GM12878 (cell line): ENCODE measurements at regions not wholly inside any gene's neighbourhood (a gene's known extent, or its start where the extent isn't known, plus 50 kb on each side); places are given as distances from the start of the nearest gene placed in this dataset.

ENCODE experiments used
- ATAC-seq: fragments of 200-7000 bp; cut with Tn5 transposase; 3 replicates; pipeline ENCODE4 v1.9.1; 2020; ENCODE audit warnings: mild to moderate bottlenecking, moderate library complexity
- BruUV-seq: library from RNA; stranded (reverse); fragments of 400-500 nt; replicated peaks from 2 replicates; lab custom pipeline; 2021; lab: Mats Ljungman, UMichigan
- CTCF ChIA-PET: fragments of 300-600 bp; sonication (Branson Sonifier 250); formaldehyde crosslinking; extraction: SDS; loops from one replicate; lab custom pipeline; 2021; ENCODE audit warnings: inconsistent platforms; lab: Yijun Ruan, JAX
- POLR2A ChIA-PET: fragments of 350-600 bp; formaldehyde crosslinking; extraction: SDS; loops from one replicate; lab custom pipeline; 2021; ENCODE audit warnings: inconsistent platforms; lab: Charles Lee
- RAD21 ChIA-PET: fragments of 300-600 bp; sonication (Branson Sonifier 250); formaldehyde crosslinking; loops from one replicate; lab custom pipeline; 2023; ENCODE audit warnings: antibody characterized with exemption; ENCODE audit not compliant: unreplicated experiment; lab: Charles Lee
- SMC1A ChIA-PET: fragments of 300-600 bp; sonication (Branson Sonifier 250); formaldehyde crosslinking; loops from one replicate; lab custom pipeline; 2023; ENCODE audit not compliant: unreplicated experiment, uncharacterized antibody; lab: Charles Lee
- DNase-seq: peaks from one replicate; pipeline ENCODE4 v3.0.0-alpha.2; 2011; ENCODE audit warnings: low read depth, low spot score
- FAIRE-seq: peaks from 3 replicates; lab custom pipeline; 2011; peaks lifted over from hg19 to GRCh38; lab: Jason Lieb, UNC
- H2AFZ ChIP-seq: 2 replicates; pipeline ENCODE4 v1.6.0; 2011; ENCODE audit warnings: low read depth, low read length, control low read depth; ENCODE audit not compliant: control insufficient read depth
- H3K27ac ChIP-seq: 2 replicates; pipeline ENCODE4 v1.5.1; 2011; ENCODE audit warnings: control low read depth; ENCODE audit not compliant: control insufficient read depth, insufficient read depth
- H3K27me3 ChIP-seq, 2 experiments: replicated peaks in 1 of 2; 2 replicates each; pipeline versions ENCODE4 v1.6.0 to v1.6.1; 2011; ENCODE audit warnings: low read length in 1 of 2; ENCODE audit not compliant: control insufficient read depth in 2 of 2, insufficient read depth in 2 of 2
- H3K36me3 ChIP-seq, 2 experiments: 2 replicates each; pipeline ENCODE4 v1.5.1; 2011; ENCODE audit warnings: low read length in 1 of 2; ENCODE audit not compliant: control insufficient read depth in 2 of 2, insufficient read depth in 2 of 2
- H3K4me1 ChIP-seq: 2 replicates; pipeline ENCODE4 v1.6.1; 2011; ENCODE audit warnings: mild to moderate bottlenecking, low read length, moderate library complexity, mixed read lengths; ENCODE audit not compliant: control insufficient read depth, insufficient read depth
- H3K4me2 ChIP-seq: 2 replicates; pipeline ENCODE4 v1.6.0; 2011; ENCODE audit warnings: control low read depth; ENCODE audit not compliant: control insufficient read depth, insufficient read depth
- H3K4me3 ChIP-seq: fragments of 200-600 bp; sonication (generic); 2 replicates; pipeline ENCODE4 v1.5.1; 2016
- H3K79me2 ChIP-seq: 2 replicates; pipeline ENCODE4 v1.6.0; 2011; ENCODE audit warnings: low read length; ENCODE audit not compliant: control insufficient read depth, insufficient read depth
- H3K9ac ChIP-seq: 2 replicates; pipeline ENCODE4 v1.8.0; 2011; ENCODE audit warnings: low read length, control low read depth, mixed read lengths; ENCODE audit not compliant: control insufficient read depth, insufficient read depth
- H3K9me3 ChIP-seq: replicated peaks from 3 replicates; pipeline ENCODE4 v1.5.1; 2011; ENCODE audit warnings: mild to moderate bottlenecking, low read length; ENCODE audit not compliant: control insufficient read depth, insufficient read depth
- H4K20me1 ChIP-seq: 2 replicates; pipeline ENCODE4 v1.6.0; 2011; ENCODE audit not compliant: control insufficient read depth, insufficient read depth
- BACH1 ChIP-seq: fragments of 450-650 bp; IDR thresholded peaks from 2 replicates; pipeline ENCODE4 v1.6.1; 2017; ENCODE audit warnings: mild to moderate bottlenecking, borderline replicate concordance
- CBX5 ChIP-seq: sonication (generic); IDR thresholded peaks from 2 replicates; pipeline ENCODE4 v1.6.1; 2016; ENCODE audit warnings: low read depth, moderate library complexity, mild to moderate bottlenecking, inconsistent platforms
- CREB1 ChIP-seq: IDR thresholded peaks from 2 replicates; pipeline ENCODE4 v1.6.1; 2012; ENCODE audit warnings: low read depth, mild to moderate bottlenecking, inconsistent platforms
- E2F4 ChIP-seq: IDR thresholded peaks from 2 replicates; pipeline ENCODE4 v1.6.1; 2012; ENCODE audit warnings: low read depth, low read length, improper control_type of control experiment
- EP300 ChIP-seq, 2 experiments: fragments of 150-350 bp in 1 of 2; IDR thresholded peaks; 2 replicates each; pipeline ENCODE4 v1.6.1; 2011 to 2012; ENCODE audit warnings: low read depth in 2 of 2, low read length in 2 of 2, borderline replicate concordance in 1 of 2, improper control_type of control experiment in 1 of 2, inconsistent platforms in 1 of 2; ENCODE audit not compliant: control insufficient read depth in 1 of 2
- HDAC2 ChIP-seq: fragments of 200-600 bp; sonication (generic); IDR thresholded peaks from 2 replicates; pipeline ENCODE4 v1.6.1; 2017
- HDGF ChIP-seq: fragments of 450-650 bp; IDR thresholded peaks from 2 replicates; pipeline ENCODE4 v1.6.1; 2016; ENCODE audit warnings: antibody characterized with exemption
- MAX ChIP-seq: IDR thresholded peaks from 2 replicates; pipeline ENCODE4 v1.6.1; 2012; ENCODE audit warnings: low read depth, low read length, improper control_type of control experiment
- MEF2A ChIP-seq: IDR thresholded peaks from 2 replicates; pipeline ENCODE4 v1.6.1; 2011; ENCODE audit warnings: low read depth, mild to moderate bottlenecking, low read length, moderate library complexity; ENCODE audit not compliant: insufficient read depth
- MTA3 ChIP-seq: IDR thresholded peaks from 2 replicates; pipeline ENCODE4 v1.6.1; 2012; ENCODE audit warnings: low read length, inconsistent platforms, borderline replicate concordance
- NFYA ChIP-seq: IDR thresholded peaks from 2 replicates; pipeline ENCODE4 v1.6.1; 2011; ENCODE audit warnings: low read depth, mild to moderate bottlenecking, low read length, improper control_type of control experiment, borderline replicate concordance
- NR2C2 ChIP-seq: IDR thresholded peaks from 2 replicates; pipeline ENCODE4 v1.6.1; 2011; ENCODE audit warnings: borderline replicate concordance, low read depth; ENCODE audit not compliant: control insufficient read depth, insufficient read length
- NR2F1 ChIP-seq: fragments of 450-650 bp; conservative IDR thresholded peaks from 2 replicates; pipeline ENCODE4 v1.6.1; 2017; ENCODE audit warnings: mild to moderate bottlenecking
- NRF1 ChIP-seq: conservative IDR thresholded peaks from 2 replicates; pipeline ENCODE4 v1.6.1; 2011; ENCODE audit warnings: mild to moderate bottlenecking, low read depth, low read length, improper control_type of control experiment
- POLR2A ChIP-seq: IDR thresholded peaks from 2 replicates; pipeline ENCODE4 v1.6.1; 2011; ENCODE audit warnings: low read depth, mild to moderate bottlenecking, low read length
- RB1 ChIP-seq: fragments of 450-650 bp; formaldehyde crosslinking; IDR thresholded peaks from 2 replicates; pipeline ENCODE4 v1.6.1; 2017; ENCODE audit warnings: mild to moderate bottlenecking, borderline replicate concordance
- RCOR1 ChIP-seq: conservative IDR thresholded peaks from 2 replicates; pipeline ENCODE4 v1.6.1; 2012; ENCODE audit warnings: low read depth, low read length, improper control_type of control experiment
- RELA ChIP-seq: fragments of 450-650 bp; IDR thresholded peaks from 2 replicates; pipeline ENCODE4 v1.8.0; 2014; ENCODE audit warnings: borderline replicate concordance; ENCODE audit not compliant: partially characterized antibody
- SIX5 ChIP-seq: IDR thresholded peaks from 2 replicates; pipeline ENCODE4 v1.6.1; 2011; ENCODE audit warnings: mild to moderate bottlenecking, low read depth, low read length, moderate library complexity; ENCODE audit not compliant: severe bottlenecking
- SP1 ChIP-seq: IDR thresholded peaks from one replicate; pipeline ENCODE4 v1.6.1; 2011; ENCODE audit warnings: low read depth, low read length
- ZNF24 ChIP-seq: fragments of 450-650 bp; IDR thresholded peaks from 2 replicates; pipeline ENCODE4 v1.6.1; 2017; ENCODE audit warnings: antibody characterized with exemption, mild to moderate bottlenecking
- WGBS: methylation state at CpG from one replicate; pipeline ENCODE4 v1.1.6; 2016; ENCODE audit warnings: low lambda C conversion rate; ENCODE audit not compliant: insufficient replicate concordance, insufficient coverage; ENCODE audit errors: missing lambda C conversion rate; 5-methylcytosine and 5-hydroxymethylcytosine counted together
- in situ Hi-C: fragments of 300-500 bp; cut with MboI; formaldehyde crosslinking; loops from 9 replicates; pipeline ENCODE4 v1.14.3; 2018; ENCODE audit warnings: mixed read lengths
- intact Hi-C: fragments of 100-400 bp; cut with micrococcal nuclease; formaldehyde crosslinking; loops from one replicate; pipeline ENCODE4 v1.14.2; 2022; ENCODE audit not compliant: unreplicated experiment

- ChIA-PET POLR2A (interaction anchor here (0.6 to 1.1 kb wide), 3 partner anchors 617 to 912 kb away, joined by 3 read pairs; no protein-coding TSS in a partner anchor), RAD21 (interaction anchor here (0.7 to 1.3 kb wide), 3 partner anchors 62 to 955 kb away, joined by 3 to 4 read pairs (median 4); no protein-coding TSS in a partner anchor), SMC1A (interaction anchor here (0.6 to 1.6 kb wide), 5 partner anchors 22 to 988 kb away, joined by 3 to 4 read pairs (median 3); no protein-coding TSS in a partner anchor), CTCF (interaction anchor here (3.2 kb wide), 1 partner anchor 101 kb away, joined by 17 read pairs; no protein-coding TSS in a partner anchor)
- peak; percentile 98 for FAIRE-seq
- Histone ChIP-seq H2AFZ (peak overlapping the region; percentile 84), H3K4me2 (peak overlapping the region; percentile 95), H3K9ac (peak overlapping the region; percentile 61), H3K79me2 (peaks cover 2% of the 10 kb centered on the region), H3K9me3 (peaks cover 21% of the 10 kb centered on the region; the same call in 2 of the 3 replicates), H3K27ac (peak overlapping the region; percentile 92), H4K20me1 (no peaks in the 10 kb centered on the region), H3K4me1 (peaks cover 31% of the 10 kb centered on the region), H3K27me3 (no peaks in the 10 kb centered on the region), H3K4me3 (peak overlapping the region; percentile 52), H3K36me3 (no peaks in the 10 kb centered on the region; a peak in 1 of 4 replicates)
- in situ Hi-C loops (no loop called here), intact Hi-C loops (loop anchor here (2.0 to 10.0 kb wide), 6 partner anchors 53 to 973 kb away; no protein-coding TSS in a partner anchor)
- peak; percentile 90 for DNase-seq
- peak; percentile 93 for ATAC-seq
- no TSS peak for BruUV-seq
- WGBS = 5% methylated on average over 14 of the region's 14 CpGs
- TF ChIP-seq POLR2A (no peak), RB1 (no peak), HDAC2 (no peak), MEF2A (peak; percentile 96), MAX (peak; percentile 25; the same call in 1 of the 2 replicates), HDGF (no peak), NR2C2 (no peak), NFYA (no peak), SP1 (no peak), NR2F1 (peak; percentile 98), ZNF24 (peak; percentile 9; the same call in 1 of the 2 replicates), MTA3 (peak; percentile 88; the same call in 1 of the 2 replicates), RCOR1 (no peak), CBX5 (peak; percentile 87; the same call in 1 of the 2 replicates), NRF1 (no peak), SIX5 (no peak), RELA (peak; percentile 73), E2F4 (no peak), BACH1 (no peak), CREB1 (peak; percentile 78), EP300 (IDR thresholded peaks at IDR 0.05; ENCODE audit: borderline replicate concordance in 1 of 2, control insufficient read depth in 1 of 2, low read depth in 2 of 2, low read length in 2 of 2) (peak; percentile 80 to 88)
These were observed 221.3 kb downstream of the ARHGAP12 start for GRCh38 chr10:31707093-31708039.
